HG02610 (cell line): ENCODE measurements at regions not wholly inside any gene's neighbourhood (a gene's known extent, or its start where the extent isn't known, plus 50 kb on each side); places are given as distances from the start of the nearest gene placed in this dataset.
A peak's percentile ranks its signal among the peaks of the same experiment; 100 is the strongest.

Source experiments
- ATAC-seq: cut with Tn5 transposase; IDR thresholded peaks from one replicate; pipeline ENCODE4 v1.9.1; 2021; ENCODE audit warnings: mild to moderate bottlenecking, moderate library complexity; ENCODE audit not compliant: unreplicated experiment

- no peak for ATAC-seq
Measured at GRCh38 chr6:140579918-140580317, 1205.5 kb upstream of the CITED2 start.

GRCh38 chr6:140576004-140576555 lies 1201.6 kb upstream of the CITED2 start:
- ATAC-seq, result no peak

- ATAC-seq, result peak; percentile 45
Measured at GRCh38 chr6:140572867-140573266, 1198.4 kb upstream of the CITED2 start.

GRCh38 chr6:140572129-140572528 lies 1197.7 kb upstream of the CITED2 start:
- no peak for ATAC-seq

GRCh38 chr6:140571145-140571544 lies 1196.7 kb upstream of the CITED2 start:
- no peak for ATAC-seq

GRCh38 chr6:140567466-140567865 lies 1193.0 kb upstream of the CITED2 start:
- no peak for ATAC-seq

GRCh38 chr6:140566781-140567277 lies 1192.4 kb upstream of the CITED2 start:
- no peak for ATAC-seq

GRCh38 chr6:140563728-140564127 lies 1189.3 kb upstream of the CITED2 start:
- no peak for ATAC-seq

GRCh38 chr6:140561701-140562100 lies 1187.3 kb upstream of the CITED2 start:
- ATAC-seq, result no peak

- no peak for ATAC-seq
Measured at GRCh38 chr6:140560671-140561070, 1186.2 kb upstream of the CITED2 start.

GRCh38 chr6:140559458-140559857 lies 1185.0 kb upstream of the CITED2 start:
- ATAC-seq, result no peak

- no peak for ATAC-seq
Measured at GRCh38 chr6:140554421-140554820, 1180.0 kb upstream of the CITED2 start.

- ATAC-seq, result no peak
Measured at GRCh38 chr6:140548366-140548765, 1173.9 kb upstream of the CITED2 start.

- ATAC-seq, result no peak
Measured at GRCh38 chr6:140546640-140547039, 1172.2 kb upstream of the CITED2 start.

- ATAC-seq, result no peak
Measured at GRCh38 chr6:140544431-140544830, 1170.0 kb upstream of the CITED2 start.

GRCh38 chr6:140542863-140543262 lies 1168.4 kb upstream of the CITED2 start:
- peak; percentile 40 for ATAC-seq

GRCh38 chr6:140541288-140541687 lies 1166.8 kb upstream of the CITED2 start:
- no peak for ATAC-seq

- ATAC-seq, result no peak
Measured at GRCh38 chr6:140540743-140541142, 1166.3 kb upstream of the CITED2 start.

- ATAC-seq, result no peak
Measured at GRCh38 chr6:140538926-140539325, 1164.5 kb upstream of the CITED2 start.

GRCh38 chr6:140537834-140538705 lies 1163.6 kb upstream of the CITED2 start:
- ATAC-seq, result no peak

GRCh38 chr6:140537211-140537610 lies 1162.8 kb upstream of the CITED2 start:
- ATAC-seq, result no peak

- ATAC-seq, result no peak
Measured at GRCh38 chr6:140535511-140535910, 1161.1 kb upstream of the CITED2 start.
